HUES64 (cell line): ENCODE measurements at regions not wholly inside any gene's neighbourhood (a gene's known extent, or its start where the extent isn't known, plus 50 kb on each side); places are given as distances from the start of the nearest gene placed in this dataset.
"Not testable (repeated sequence)": the region's sequence is repeated elsewhere in the genome, so short reads cannot be mapped to it uniquely, and the experiment has no call there.

Source experiments
- H3K27ac ChIP-seq: 2 replicates; pipeline ENCODE4 v1.7.0; 2013; ENCODE audit warnings: low read depth, low read length, inconsistent platforms
- H3K27me3 ChIP-seq: 2 replicates; pipeline ENCODE4 v1.6.1; 2013; ENCODE audit warnings: mild to moderate bottlenecking, low read length; ENCODE audit not compliant: insufficient read depth
- H3K36me3 ChIP-seq: 2 replicates; pipeline ENCODE4 v1.6.1; 2013; ENCODE audit warnings: mild to moderate bottlenecking, low read length; ENCODE audit not compliant: insufficient read depth
- H3K4me1 ChIP-seq: 2 replicates; pipeline ENCODE4 v1.6.1; 2013; ENCODE audit warnings: mild to moderate bottlenecking, low read length, moderate library complexity; ENCODE audit not compliant: insufficient read depth
- H3K4me3 ChIP-seq: 2 replicates; pipeline ENCODE4 v1.5.1; 2013; ENCODE audit warnings: mild to moderate bottlenecking, low read length, moderate library complexity
- H3K9ac ChIP-seq: 2 replicates; pipeline ENCODE4 v1.6.1; 2013; ENCODE audit warnings: mild to moderate bottlenecking, low read depth, low read length
- H3K9me3 ChIP-seq: 2 replicates; pipeline ENCODE4 v1.6.1; 2013; ENCODE audit warnings: low read depth, low read length; ENCODE audit not compliant: insufficient read depth
- WGBS: fragments of 150-250, 120-280 bp; methylation state at CpG from one replicate; pipeline ENCODE4 v1.1.7; 2013; ENCODE audit warnings: missing lambda C conversion rate; 5-methylcytosine and 5-hydroxymethylcytosine counted together

DNA sequence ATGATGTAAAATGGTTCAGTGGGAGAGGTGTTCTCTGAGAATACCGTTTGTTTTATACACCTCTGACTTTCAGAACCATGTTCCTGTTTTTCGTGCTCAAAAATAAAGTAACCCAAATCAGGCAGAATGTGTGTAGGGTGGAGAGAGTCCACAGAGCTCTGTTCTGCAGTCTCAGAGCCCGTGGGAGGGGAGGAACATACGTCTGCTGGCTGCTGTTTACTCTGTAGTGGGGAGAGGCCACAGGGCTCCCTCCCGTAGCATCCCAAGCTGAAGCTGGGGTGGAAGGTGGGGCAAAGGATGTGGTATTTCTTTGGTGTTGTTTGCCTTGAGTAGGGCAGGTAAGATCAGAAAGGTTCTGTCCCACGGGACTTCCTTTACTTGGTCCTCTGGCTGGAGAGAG, 348.5 kb downstream of the DNAH5 start:
- no peaks in the 10 kb centered on the region for H3K27me3 ChIP-seq
- 87% methylated on average over 6 of the region's 6 CpGs for WGBS
- H3K4me3 ChIP-seq, result no peak overlapping the region

DNA sequence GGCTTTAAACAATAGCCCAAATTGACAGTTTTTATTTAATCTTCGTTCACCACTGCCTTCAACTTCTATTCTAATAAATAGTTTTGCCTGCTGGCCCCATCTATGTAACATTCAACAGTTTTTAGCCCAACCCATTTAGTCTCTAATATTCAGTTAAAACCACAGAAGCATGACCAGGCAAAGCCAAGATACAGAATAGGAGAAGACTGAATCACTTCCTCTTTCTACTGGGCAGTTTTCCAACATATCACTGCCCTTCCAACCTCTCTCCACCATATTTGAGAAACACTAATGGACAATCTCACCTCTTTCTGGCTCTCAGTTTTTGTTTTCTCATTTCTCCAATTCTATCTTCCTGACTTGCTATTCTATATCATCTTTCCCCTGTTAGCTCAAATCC, 352.9 kb downstream of the DNAH5 start:
- Histone ChIP-seq H3K4me1 (no peaks in the 10 kb centered on the region), H3K4me3 (no peak overlapping the region), H3K27ac (no peak overlapping the region), H3K36me3 (no peaks in the 10 kb centered on the region), H3K27me3 (no peaks in the 10 kb centered on the region), H3K9ac (no peak overlapping the region), H3K9me3 (no peaks in the 10 kb centered on the region)
- WGBS, result 89% methylated on average over 1 of the region's 1 CpG

More for the DNA sequence above, 348.5 kb downstream of the DNAH5 start:
- Histone ChIP-seq H3K4me1 (no peaks in the 10 kb centered on the region), H3K27ac (no peak overlapping the region), H3K9ac (no peak overlapping the region), H3K9me3 (no peaks in the 10 kb centered on the region), H3K36me3 (no peaks in the 10 kb centered on the region)

- Histone ChIP-seq H3K9me3 (no peaks in the 10 kb centered on the region), H3K36me3 (no peaks in the 10 kb centered on the region), H3K27me3 (no peaks in the 10 kb centered on the region), H3K4me3 (no peak overlapping the region), H3K27ac (no peak overlapping the region), H3K9ac (no peak overlapping the region), H3K4me1 (no peaks in the 10 kb centered on the region)
- 85% methylated on average over 2 of the region's 2 CpGs for WGBS
These were observed 359.2 kb downstream of the DNAH5 start for GRCh38 chr5:13585324-13585723.

DNA sequence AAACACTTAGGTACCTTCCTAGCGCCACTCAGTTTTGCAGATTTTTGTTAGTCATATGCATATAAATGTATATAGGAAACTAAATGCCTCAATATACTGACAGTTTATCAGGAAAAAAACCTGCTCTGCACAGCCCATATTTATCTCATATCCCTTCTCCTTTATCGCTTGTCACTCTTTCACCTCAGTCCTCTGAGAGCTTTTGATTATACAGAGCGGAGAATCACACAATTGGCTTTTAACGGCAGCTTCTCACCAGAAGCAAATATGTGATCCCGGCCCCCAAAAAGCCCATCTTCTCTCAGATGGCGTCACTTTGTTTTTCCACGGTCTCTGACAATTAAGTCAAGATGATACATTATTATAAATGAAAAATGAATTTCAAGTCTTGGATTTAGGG, 362.6 kb downstream of the DNAH5 start:
- Histone ChIP-seq H3K27me3 (no peaks in the 10 kb centered on the region), H3K9ac (no peak overlapping the region), H3K27ac (no peak overlapping the region), H3K9me3 (no peaks in the 10 kb centered on the region), H3K4me3 (no peak overlapping the region), H3K4me1 (no peaks in the 10 kb centered on the region), H3K36me3 (no peaks in the 10 kb centered on the region)
- WGBS, result 93% methylated on average over 6 of the region's 7 CpGs

GRCh38 chr5:13581132-13581531, 363.4 kb downstream of the DNAH5 start:
- Histone ChIP-seq H3K27me3 (no peaks in the 10 kb centered on the region), H3K9me3 (no peaks in the 10 kb centered on the region), H3K9ac (no peak overlapping the region), H3K4me1 (no peaks in the 10 kb centered on the region), H3K36me3 (no peaks in the 10 kb centered on the region), H3K4me3 (no peak overlapping the region), H3K27ac (no peak overlapping the region)
- WGBS, result 93% methylated on average over 5 of the region's 5 CpGs

DNA sequence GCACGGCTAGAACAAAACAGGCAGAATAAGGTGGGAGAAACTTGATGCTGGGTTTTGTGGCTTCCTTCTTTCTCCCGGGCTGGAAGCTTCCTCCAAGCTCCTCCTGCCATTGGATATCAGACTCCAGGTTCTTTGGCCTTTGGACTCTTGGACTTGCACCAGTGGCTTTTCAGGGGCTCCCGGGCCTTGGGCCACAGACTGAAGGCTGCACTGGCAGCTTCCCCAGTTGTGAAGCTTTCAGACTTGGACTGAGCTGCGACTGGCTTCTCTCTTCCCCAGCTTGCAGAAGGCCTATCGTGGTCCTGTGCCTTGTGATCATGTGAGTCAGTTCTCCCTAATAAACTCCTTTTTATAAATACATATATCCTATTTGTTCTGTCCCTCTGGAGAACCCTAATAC, 364.4 kb downstream of the DNAH5 start:
- Histone ChIP-seq H3K27ac (no peak overlapping the region), H3K9ac (no peak overlapping the region), H3K4me3 (no peak overlapping the region), H3K27me3 (no peaks in the 10 kb centered on the region), H3K4me1 (no peaks in the 10 kb centered on the region), H3K36me3 (no peaks in the 10 kb centered on the region), H3K9me3 (no peaks in the 10 kb centered on the region)
- WGBS, result 95% methylated on average over 5 of the region's 5 CpGs

- H3K27me3 ChIP-seq, H3K36me3 ChIP-seq, H3K4me3 ChIP-seq, H3K9ac ChIP-seq, H3K9me3 ChIP-seq, H3K4me1 ChIP-seq, H3K27ac ChIP-seq: not testable (repeated sequence)
- WGBS, result 90% methylated on average over 9 of the region's 9 CpGs
These were observed 365.4 kb downstream of the DNAH5 start for GRCh38 chr5:13579091-13579490.

- H3K9ac ChIP-seq, H3K36me3 ChIP-seq, H3K4me3 ChIP-seq, H3K9me3 ChIP-seq, H3K4me1 ChIP-seq, H3K27me3 ChIP-seq, H3K27ac ChIP-seq: not testable (repeated sequence)
- 97% methylated on average over 47 of the region's 48 CpGs for WGBS
These were observed 366.0 kb downstream of the DNAH5 start for GRCh38 chr5:13578311-13579039.

DNA sequence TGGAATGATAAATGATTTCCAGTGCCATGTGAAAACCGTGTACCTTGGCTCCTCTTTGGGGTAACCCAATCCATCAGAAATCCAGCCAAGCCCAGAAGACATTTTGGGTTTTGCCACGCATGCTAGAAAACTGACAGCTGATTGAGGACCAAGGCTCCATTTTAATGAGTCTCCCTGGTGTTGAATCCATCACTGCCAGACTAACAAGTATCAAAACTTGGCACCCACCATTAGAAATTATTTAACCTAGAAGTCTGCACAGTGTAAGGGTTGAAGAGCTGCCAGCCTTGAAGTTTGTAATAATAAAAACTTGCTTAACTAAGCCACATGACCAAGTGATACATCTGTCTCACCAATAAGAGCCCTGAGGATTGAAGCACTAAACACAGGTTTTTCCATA, 369.9 kb downstream of the DNAH5 start:
- Histone ChIP-seq H3K27me3 (no peaks in the 10 kb centered on the region), H3K27ac (no peak overlapping the region), H3K4me1 (no peaks in the 10 kb centered on the region), H3K4me3 (no peak overlapping the region), H3K36me3 (no peaks in the 10 kb centered on the region), H3K9me3 (no peaks in the 10 kb centered on the region), H3K9ac (no peak overlapping the region)
- 94% methylated on average over 2 of the region's 2 CpGs for WGBS

DNA sequence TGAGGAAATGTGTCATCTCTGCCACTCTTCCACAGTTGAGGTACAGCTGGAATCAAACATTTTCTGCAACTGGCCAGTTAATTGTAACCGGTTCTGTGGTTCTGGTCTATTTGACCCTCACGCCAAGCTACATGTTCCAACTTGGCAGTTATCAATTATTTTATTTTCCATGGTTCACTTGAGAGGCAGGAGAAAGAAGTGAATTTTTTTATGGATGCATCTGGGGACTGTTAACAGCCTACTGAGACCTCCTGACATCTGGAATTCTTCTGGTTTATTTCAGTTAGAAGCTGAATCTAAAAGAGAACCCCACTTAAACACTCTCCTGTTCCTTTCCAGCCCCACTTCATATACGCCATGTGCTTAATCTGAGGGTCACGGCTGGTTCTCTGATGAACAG, 372.3 kb downstream of the DNAH5 start:
- 90% methylated on average over 4 of the region's 4 CpGs for WGBS
- Histone ChIP-seq H3K9ac (no peak overlapping the region), H3K4me3 (no peak overlapping the region), H3K27ac (no peak overlapping the region), H3K36me3 (no peaks in the 10 kb centered on the region), H3K4me1 (no peaks in the 10 kb centered on the region), H3K9me3 (no peaks in the 10 kb centered on the region), H3K27me3 (no peaks in the 10 kb centered on the region)

DNA sequence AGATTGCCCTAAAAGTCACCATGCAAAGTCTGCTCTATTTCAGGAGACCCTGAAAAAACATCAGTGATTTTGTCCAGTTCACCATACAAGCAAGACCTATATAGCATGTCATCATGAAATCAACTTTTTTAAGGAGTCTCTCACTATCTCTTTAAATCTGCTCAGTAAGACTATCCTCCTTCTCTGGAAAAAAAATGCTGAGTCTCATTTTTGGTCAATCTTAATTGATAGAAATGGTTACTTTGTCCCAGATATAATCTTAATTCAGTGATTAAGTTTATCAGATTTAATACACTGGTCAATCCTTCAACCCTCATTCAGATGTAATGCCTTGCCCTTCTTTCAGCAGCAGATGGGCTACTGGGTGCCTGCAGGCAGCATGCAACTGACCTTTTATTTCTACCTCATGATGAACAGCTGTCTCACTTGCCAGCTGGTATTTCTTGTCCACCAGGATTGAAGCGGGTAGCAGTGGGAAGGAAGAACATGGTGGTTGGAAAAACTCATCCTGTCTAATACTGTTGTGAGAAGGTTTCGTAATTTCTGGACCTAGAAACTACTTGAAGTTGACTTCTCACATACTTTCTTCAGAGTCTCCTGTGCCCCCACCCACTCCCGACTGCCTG, 375.3 kb downstream of the DNAH5 start:
- Histone ChIP-seq H3K9ac (no peak overlapping the region), H3K4me1 (no peaks in the 10 kb centered on the region), H3K27ac (no peak overlapping the region), H3K27me3 (no peaks in the 10 kb centered on the region), H3K9me3 (no peaks in the 10 kb centered on the region), H3K4me3 (no peak overlapping the region), H3K36me3 (no peaks in the 10 kb centered on the region)
- WGBS, result 92% methylated on average over 3 of the region's 3 CpGs

DNA sequence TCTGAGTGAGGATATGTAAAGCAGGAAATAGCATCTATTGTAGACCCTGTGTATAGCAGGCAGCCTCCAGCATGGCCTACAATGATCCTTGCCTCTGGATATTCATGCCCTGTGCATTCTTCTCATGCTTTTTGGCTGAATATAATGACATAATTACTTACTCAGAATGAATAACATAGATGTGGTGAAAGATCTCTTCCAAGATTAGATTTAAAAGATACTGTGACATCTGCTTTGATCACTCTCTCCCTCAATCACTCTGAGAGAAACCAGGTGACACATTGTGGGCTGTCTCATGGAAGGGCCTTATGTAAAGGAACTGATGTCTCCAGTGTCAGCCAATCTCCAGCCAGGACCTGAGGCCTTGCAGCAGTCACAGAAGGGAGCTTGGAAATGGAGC, 376.7 kb downstream of the DNAH5 start:
- H3K9me3 ChIP-seq, result no peaks in the 10 kb centered on the region
- H3K36me3 ChIP-seq, result no peaks in the 10 kb centered on the region
- H3K4me1 ChIP-seq, result no peaks in the 10 kb centered on the region
- no peak overlapping the region for H3K9ac ChIP-seq
- H3K4me3 ChIP-seq, result no peak overlapping the region
- no peaks in the 10 kb centered on the region for H3K27me3 ChIP-seq
- no peak overlapping the region for H3K27ac ChIP-seq
